HepG2 (cell line): ENCODE measurements at regions not wholly inside any gene's neighbourhood (a gene's known extent, or its start where the extent isn't known, plus 50 kb on each side); places are given as distances from the start of the nearest gene placed in this dataset.

Source experiments
- ATRX ChIP-seq: sonication (generic); formaldehyde crosslinking; IDR thresholded peaks from 2 replicates; pipeline ENCODE4 v1.4.0; 2020; ENCODE audit warnings: missing genetic modification reagents, borderline replicate concordance
- DMTF1 ChIP-seq: sonication (generic); formaldehyde crosslinking; IDR thresholded peaks from 2 replicates; pipeline ENCODE4 v1.4.0; 2020; ENCODE audit warnings: mild to moderate bottlenecking, missing genetic modification reagents
- ELF3 ChIP-seq: IDR thresholded peaks from 2 replicates; pipeline ENCODE4 v1.6.1; 2016; ENCODE audit warnings: missing genetic modification reagents, missing compliant biosample characterization
- GPN1 ChIP-seq: sonication (generic); formaldehyde crosslinking; IDR thresholded peaks from 2 replicates; pipeline ENCODE4 v1.5.1; 2020; ENCODE audit warnings: missing genetic modification reagents, borderline replicate concordance
- KDM1A ChIP-seq: IDR thresholded peaks from 2 replicates; pipeline ENCODE4 v1.6.1; 2016; ENCODE audit warnings: missing compliant biosample characterization
- KLF11 ChIP-seq: IDR thresholded peaks from 2 replicates; pipeline ENCODE4 v1.6.1; 2016; ENCODE audit warnings: missing compliant biosample characterization
- MLX ChIP-seq: IDR thresholded peaks from 2 replicates; pipeline ENCODE4 v1.6.1; 2016
- RNF2 ChIP-seq: fragments of 450-650 bp; conservative IDR thresholded peaks from 2 replicates; pipeline ENCODE4 v1.6.1; 2016; ENCODE audit warnings: low read depth
- SAP130 ChIP-seq: IDR thresholded peaks from 2 replicates; pipeline ENCODE4 v1.6.1; 2016; ENCODE audit warnings: low read depth
- ZNF281 ChIP-seq: sonication (generic); formaldehyde crosslinking; IDR thresholded peaks from 2 replicates; pipeline ENCODE4 v1.4.0; 2020; ENCODE audit warnings: missing genetic modification reagents, borderline replicate concordance
- ZNF282 ChIP-seq: fragments of 450-650 bp; IDR thresholded peaks from 2 replicates; pipeline ENCODE4 v1.6.1; 2018; ENCODE audit not compliant: partially characterized antibody
- ZNF609 ChIP-seq: sonication (generic); formaldehyde crosslinking; IDR thresholded peaks from 2 replicates; pipeline ENCODE4 v1.4.0; 2020; ENCODE audit warnings: mild to moderate bottlenecking, missing genetic modification reagents, borderline replicate concordance
- ZNF800 ChIP-seq: sonication (generic); formaldehyde crosslinking; IDR thresholded peaks from 2 replicates; pipeline ENCODE4 v1.4.0; 2020; ENCODE audit warnings: missing genetic modification reagents
- TF ChIP-seq, protein P1 (sequence below): sonication (generic); formaldehyde crosslinking; conservative IDR thresholded peaks from 2 replicates; pipeline ENCODE4 v1.8.0; 2022; ENCODE audit warnings: mild to moderate bottlenecking, moderate library complexity, missing genetic modification reagents

DNA sequence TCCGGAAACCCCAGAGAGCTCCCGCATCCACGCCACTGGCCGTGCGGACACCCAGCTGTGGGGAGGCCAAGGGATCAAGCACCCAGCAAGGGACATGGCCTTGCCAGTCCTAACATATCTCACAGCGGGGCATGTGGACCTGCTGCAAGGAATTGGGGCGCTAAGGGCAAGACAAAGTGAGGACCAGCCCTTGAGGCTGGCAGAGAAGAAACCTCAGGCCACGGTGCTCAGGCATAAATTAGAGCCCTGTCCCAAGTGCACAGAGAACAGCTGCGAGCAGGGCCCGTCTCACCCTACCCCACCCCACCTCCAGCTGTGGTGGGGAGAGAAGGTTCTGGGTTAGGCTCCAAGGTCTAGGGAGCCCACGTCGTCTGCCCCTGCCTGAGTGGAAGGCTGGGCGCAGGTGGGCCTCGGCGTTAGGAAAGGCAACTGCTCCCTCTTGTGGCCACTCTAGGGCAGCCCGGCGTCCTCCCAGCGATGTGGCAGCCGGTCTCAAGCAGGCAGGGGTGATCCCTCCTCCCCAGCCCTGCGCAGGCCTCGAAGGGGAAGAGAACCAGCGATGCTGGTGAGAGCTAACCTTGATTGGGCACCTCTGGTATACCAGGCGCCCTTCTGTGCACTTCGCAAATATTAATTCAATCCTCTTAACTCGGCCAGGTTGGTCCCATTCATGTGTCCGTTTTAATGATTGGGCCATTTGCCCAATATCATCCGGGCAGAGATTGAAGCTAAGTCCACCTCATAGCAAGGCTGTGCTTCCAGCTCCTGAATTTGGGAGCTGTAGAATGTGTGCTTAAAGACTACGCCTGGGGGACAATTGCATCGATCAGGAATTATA, 235.8 kb downstream of the NFATC2 start (continued):
- TF ChIP-seq ZNF800 (CRISPR knock-in tag) (no peak), SAP130 (CRISPR knock-in tag) (no peak), ZNF281 (no peak), KLF11 (CRISPR knock-in tag) (no peak), ZNF282 (no peak), ELF3 (peak; percentile 65; the same call in 1 of the 2 replicates), KDM1A (CRISPR knock-in tag) (no peak), ZNF609 (CRISPR knock-in tag) (no peak), DMTF1 (no peak), MLX (CRISPR knock-in tag) (no peak), GPN1 (CRISPR knock-in tag) (no peak), ATRX (CRISPR knock-in tag) (no peak), RNF2 (0 out of 2 replicates have a peak, but pooled peaks have one; percentile 58)
- TF ChIP-seq, protein P1, sequence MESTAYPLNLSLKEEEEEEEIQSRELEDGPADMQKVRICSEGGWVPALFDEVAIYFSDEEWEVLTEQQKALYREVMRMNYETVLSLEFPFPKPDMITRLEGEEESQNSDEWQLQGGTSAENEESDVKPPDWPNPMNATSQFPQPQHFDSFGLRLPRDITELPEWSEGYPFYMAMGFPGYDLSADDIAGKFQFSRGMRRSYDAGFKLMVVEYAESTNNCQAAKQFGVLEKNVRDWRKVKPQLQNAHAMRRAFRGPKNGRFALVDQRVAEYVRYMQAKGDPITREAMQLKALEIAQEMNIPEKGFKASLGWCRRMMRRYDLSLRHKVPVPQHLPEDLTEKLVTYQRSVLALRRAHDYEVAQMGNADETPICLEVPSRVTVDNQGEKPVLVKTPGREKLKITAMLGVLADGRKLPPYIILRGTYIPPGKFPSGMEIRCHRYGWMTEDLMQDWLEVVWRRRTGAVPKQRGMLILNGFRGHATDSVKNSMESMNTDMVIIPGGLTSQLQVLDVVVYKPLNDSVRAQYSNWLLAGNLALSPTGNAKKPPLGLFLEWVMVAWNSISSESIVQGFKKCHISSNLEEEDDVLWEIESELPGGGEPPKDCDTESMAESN (CRISPR knock-in tag), result no peak
